ENCODE measurements at regions not wholly inside any gene's neighbourhood (a gene's known extent, or its start where the extent isn't known, plus 50 kb on each side); places are given as distances from the start of the nearest gene placed in this dataset.

GRCh38 chr2:38448692-38449410, 71.8 kb upstream of the ATL2 start:
- DNase-seq: no peak

GRCh38 chr2:38446906-38447561, 70.0 kb upstream of the ATL2 start:
- no peak for DNase-seq

- DNase-seq: no peak
Observed at GRCh38 chr2:38446418-38446817, 69.3 kb upstream of the ATL2 start.

- DNase-seq: no peak
Observed at GRCh38 chr2:38444247-38444646, 67.2 kb upstream of the ATL2 start.

- no peak for DNase-seq
Observed at GRCh38 chr2:38442643-38443541, 65.8 kb upstream of the ATL2 start.

- DNase-seq: no peak
Observed at GRCh38 chr2:38441346-38441745, 64.3 kb upstream of the ATL2 start.

- DNase-seq: no peak
Observed at GRCh38 chr2:38440655-38441054, 63.6 kb upstream of the ATL2 start.

GRCh38 chr2:38439863-38440262, 62.8 kb upstream of the ATL2 start:
- DNase-seq: no peak

GRCh38 chr2:38438883-38439612, 62.0 kb upstream of the ATL2 start:
- DNase-seq: no peak

GRCh38 chr2:38438133-38438882, 61.2 kb upstream of the ATL2 start:
- DNase-seq: no peak

GRCh38 chr2:38436227-38436664, 59.2 kb upstream of the ATL2 start:
- DNase-seq: no peak

GRCh38 chr2:38435775-38436174, 58.7 kb upstream of the ATL2 start:
- DNase-seq: no peak

- no peak for DNase-seq
Observed at GRCh38 chr2:38434595-38434994, 57.5 kb upstream of the ATL2 start.

GRCh38 chr2:38433607-38433975, 56.5 kb upstream of the ATL2 start:
- DNase-seq: no peak

GRCh38 chr2:38432820-38433606, 55.9 kb upstream of the ATL2 start:
- no peak for DNase-seq

- DNase-seq: no peak
Observed at GRCh38 chr2:38430597-38431207, 53.6 kb upstream of the ATL2 start.

GRCh38 chr2:38430196-38430595, 53.1 kb upstream of the ATL2 start:
- DNase-seq: no peak

- no peak for DNase-seq
Observed at GRCh38 chr2:38427936-38428335, 50.9 kb upstream of the ATL2 start.

GRCh38 chr2:38427054-38427453, 50.0 kb upstream of the ATL2 start:
- DNase-seq: no peak
